Activated T-cell treated with anti-CD3 and anti-CD28 coated beads for 4 hours (primary cell): ENCODE measurements at regions not wholly inside any gene's neighbourhood (a gene's known extent, or its start where the extent isn't known, plus 50 kb on each side); places are given as distances from the start of the nearest gene placed in this dataset.

Experiments
- DNase-seq: peaks from one replicate; pipeline ENCODE4 v3.0.0-alpha.2; 2020

- no peak for DNase-seq
Measured at GRCh38 chr2:129443235-129443864, 536.1 kb upstream of the RAB6C start.

GRCh38 chr2:129443865-129444739 is 535.4 kb upstream of the RAB6C start:
- no peak for DNase-seq

- no peak for DNase-seq
Measured at GRCh38 chr2:129444751-129445150, 534.7 kb upstream of the RAB6C start.

- DNase-seq = no peak
Measured at GRCh38 chr2:129456691-129457090, 522.8 kb upstream of the RAB6C start.

GRCh38 chr2:129457277-129457818 is 522.1 kb upstream of the RAB6C start:
- no peak for DNase-seq

- DNase-seq = no peak
Measured at GRCh38 chr2:129458006-129458405, 521.5 kb upstream of the RAB6C start.

GRCh38 chr2:129458436-129458835 is 521.0 kb upstream of the RAB6C start:
- DNase-seq = no peak

GRCh38 chr2:129459200-129459876 is 520.1 kb upstream of the RAB6C start:
- DNase-seq = no peak

GRCh38 chr2:129459881-129460280 is 519.6 kb upstream of the RAB6C start:
- DNase-seq = no peak

GRCh38 chr2:129460299-129461198 is 518.9 kb upstream of the RAB6C start:
- DNase-seq = no peak

- DNase-seq = no peak
Measured at GRCh38 chr2:129462349-129462748, 517.1 kb upstream of the RAB6C start.

GRCh38 chr2:129462967-129463366 is 516.5 kb upstream of the RAB6C start:
- DNase-seq = no peak

- no peak for DNase-seq
Measured at GRCh38 chr2:129464036-129464435, 515.4 kb upstream of the RAB6C start.

- DNase-seq = no peak
Measured at GRCh38 chr2:129464631-129465030, 514.8 kb upstream of the RAB6C start.

GRCh38 chr2:129465045-129465444 is 514.4 kb upstream of the RAB6C start:
- DNase-seq = no peak

GRCh38 chr2:129466389-129466788 is 513.1 kb upstream of the RAB6C start:
- DNase-seq = no peak

GRCh38 chr2:129467012-129467779 is 512.3 kb upstream of the RAB6C start:
- no peak for DNase-seq

- DNase-seq = no peak
Measured at GRCh38 chr2:129467941-129468340, 511.5 kb upstream of the RAB6C start.

- no peak for DNase-seq
Measured at GRCh38 chr2:129468879-129469278, 510.6 kb upstream of the RAB6C start.

GRCh38 chr2:129469389-129469788 is 510.1 kb upstream of the RAB6C start:
- DNase-seq = no peak

- no peak for DNase-seq
Measured at GRCh38 chr2:129469871-129470270, 509.6 kb upstream of the RAB6C start.
